Mesothelial cell of epicardium (in vitro differentiated cells): ENCODE measurements at regions not wholly inside any gene's neighbourhood (a gene's known extent, or its start where the extent isn't known, plus 50 kb on each side); places are given as distances from the start of the nearest gene placed in this dataset.

Source experiments
- DNase-seq, 2 experiments: peaks; one replicate each; pipeline ENCODE4 v3.0.0; 2021; ENCODE audit warnings: low spot score in 2 of 2; ENCODE audit not compliant: unreplicated experiment in 2 of 2
- H3K27ac Mint-ChIP-seq: 2 replicates; pipeline ENCODE4 v1.8.0; 2021; ENCODE audit warnings: mixed read lengths
- H3K27me3 Mint-ChIP-seq: 2 replicates; pipeline ENCODE4 v1.8.0; 2021; ENCODE audit warnings: low read depth, mixed read lengths
- H3K36me3 Mint-ChIP-seq: 2 replicates; pipeline ENCODE4 v1.8.0; 2021; ENCODE audit warnings: mixed read lengths
- H3K4me1 Mint-ChIP-seq: 2 replicates; pipeline ENCODE4 v1.8.0; 2021; ENCODE audit warnings: mixed read lengths
- H3K4me3 Mint-ChIP-seq: 2 replicates; pipeline ENCODE4 v1.8.0; 2021; ENCODE audit warnings: mild to moderate bottlenecking, moderate library complexity, mixed read lengths
- H3K9me3 Mint-ChIP-seq: 2 replicates; pipeline ENCODE4 v1.8.0; 2021; ENCODE audit warnings: mixed read lengths
- CTCF ChIP-seq: fragments of 200-600 bp; sonication (generic); IDR thresholded peaks from one replicate; pipeline ENCODE4 v1.5.0; 2021; ENCODE audit warnings: antibody characterized with exemption; ENCODE audit not compliant: unreplicated experiment

GRCh38 chr5:60489856-60490255, 210.1 kb downstream of the DEPDC1B start:
- Mint-ChIP-seq H3K4me1 (peaks cover 77% of the 10 kb centered on the region), H3K9me3 (no peaks in the 10 kb centered on the region), H3K36me3 (no peaks in the 10 kb centered on the region), H3K27ac (peak overlapping the region; percentile 92), H3K4me3 (peak overlapping the region; percentile 76), H3K27me3 (no peaks in the 10 kb centered on the region)
- DNase-seq: no peak
- TF ChIP-seq CTCF: no peak

- Mint-ChIP-seq H3K4me1 (peaks cover 80% of the 10 kb centered on the region), H3K36me3 (no peaks in the 10 kb centered on the region), H3K4me3 (peak overlapping the region; percentile 76), H3K9me3 (no peaks in the 10 kb centered on the region), H3K27me3 (no peaks in the 10 kb centered on the region), H3K27ac (peak overlapping the region; percentile 92)
- TF ChIP-seq CTCF: no peak
- no peak for DNase-seq
Measured at GRCh38 chr5:60489377-60489776, 210.6 kb downstream of the DEPDC1B start.

- H3K27ac Mint-ChIP-seq: peak overlapping the region; percentile 92
- peaks cover 77% of the 10 kb centered on the region for H3K4me1 Mint-ChIP-seq
- H3K9me3 Mint-ChIP-seq: no peaks in the 10 kb centered on the region
- no peak for TF ChIP-seq CTCF
- H3K36me3 Mint-ChIP-seq: no peaks in the 10 kb centered on the region
- peak overlapping the region; percentile 76 for H3K4me3 Mint-ChIP-seq
- H3K27me3 Mint-ChIP-seq: no peaks in the 10 kb centered on the region
- DNase-seq: no peak
Measured at GRCh38 chr5:60488466-60489130, 211.4 kb downstream of the DEPDC1B start.

DNA sequence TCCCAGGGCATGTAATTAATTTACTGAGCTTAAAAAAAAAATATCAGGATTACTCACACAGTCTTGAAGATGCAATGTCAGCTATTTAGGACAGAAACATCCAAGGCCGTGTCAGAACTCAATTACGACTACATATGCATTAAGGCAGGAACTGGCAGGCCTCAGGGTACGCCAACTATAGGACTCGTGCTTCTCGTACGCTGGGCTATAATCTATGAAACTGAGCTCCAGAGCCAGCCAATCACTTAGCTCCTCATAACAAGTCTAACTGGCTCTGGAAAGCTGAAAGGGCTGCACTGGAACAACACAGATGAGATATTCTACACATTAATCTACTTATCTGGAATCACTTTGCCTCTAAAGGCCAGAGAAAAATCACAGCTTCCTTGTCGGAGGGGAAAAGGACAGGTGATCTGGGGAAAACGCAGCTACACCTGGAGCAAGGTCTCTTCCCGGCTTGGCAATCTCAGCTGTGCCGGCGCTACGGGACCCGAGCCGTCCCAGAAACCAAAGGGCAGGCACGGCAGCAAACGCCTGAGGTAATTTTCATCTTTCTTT, 212.0 kb downstream of the DEPDC1B start:
- DNase-seq: no peak
- peaks cover 74% of the 10 kb centered on the region for H3K4me1 Mint-ChIP-seq
- H3K9me3 Mint-ChIP-seq: no peaks in the 10 kb centered on the region
- H3K27ac Mint-ChIP-seq: peak overlapping the region; percentile 92
- no peak for TF ChIP-seq CTCF
- no peaks in the 10 kb centered on the region for H3K27me3 Mint-ChIP-seq
- H3K4me3 Mint-ChIP-seq: peak overlapping the region; percentile 76
- H3K36me3 Mint-ChIP-seq: no peaks in the 10 kb centered on the region

DNA sequence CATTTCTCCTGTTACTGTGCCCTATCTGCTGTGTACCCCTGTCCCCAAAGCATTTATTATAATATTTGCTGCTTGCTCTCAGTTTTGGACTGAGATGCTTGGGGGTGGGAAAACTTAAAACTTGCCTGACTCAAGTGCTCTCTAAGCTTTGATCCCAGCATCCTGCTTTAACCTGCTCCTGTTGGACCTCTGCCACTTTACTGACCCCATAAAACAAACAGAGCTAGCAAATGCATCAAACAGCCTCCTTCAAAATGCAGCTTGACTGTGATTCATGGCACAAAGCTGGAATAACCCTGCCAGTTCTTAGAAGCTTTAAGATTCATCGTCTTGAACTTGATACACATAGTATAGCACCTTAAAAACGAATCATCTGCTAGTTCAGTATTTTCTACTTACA, 212.5 kb downstream of the DEPDC1B start:
- no peaks in the 10 kb centered on the region for H3K27me3 Mint-ChIP-seq
- peaks cover 72% of the 10 kb centered on the region for H3K4me1 Mint-ChIP-seq
- H3K27ac Mint-ChIP-seq: peak overlapping the region; percentile 92
- H3K36me3 Mint-ChIP-seq: no peaks in the 10 kb centered on the region
- no peak for TF ChIP-seq CTCF
- no peaks in the 10 kb centered on the region for H3K9me3 Mint-ChIP-seq
- no peak for DNase-seq
- H3K4me3 Mint-ChIP-seq: peak overlapping the region; percentile 76

DNA sequence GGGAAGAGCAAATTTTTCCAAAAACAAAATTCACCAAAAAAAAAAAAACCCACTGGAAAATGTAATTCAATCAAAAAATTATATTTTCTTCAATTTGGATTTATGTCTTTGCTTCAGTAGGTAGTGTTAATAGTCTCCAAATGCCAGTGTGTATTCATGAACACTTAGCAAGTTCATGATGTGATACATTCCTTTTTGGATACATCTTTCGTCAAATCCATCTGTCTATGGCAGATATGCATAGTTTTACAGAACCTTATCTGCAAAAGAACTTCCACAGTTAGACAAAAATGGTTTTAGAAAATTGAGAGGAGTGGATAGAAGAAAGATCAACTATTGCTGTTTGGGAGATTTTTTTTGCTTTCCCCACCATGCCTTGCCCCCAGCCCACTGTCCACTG, 214.6 kb downstream of the DEPDC1B start:
- Mint-ChIP-seq H3K27me3 (no peaks in the 10 kb centered on the region), H3K27ac (peak overlapping the region; percentile 92), H3K9me3 (no peaks in the 10 kb centered on the region), H3K36me3 (no peaks in the 10 kb centered on the region), H3K4me3 (peak overlapping the region; percentile 32), H3K4me1 (peaks cover 74% of the 10 kb centered on the region)
- no peak for DNase-seq
- TF ChIP-seq CTCF: no peak
